KBM-7 (cell line): ENCODE measurements at regions not wholly inside any gene's neighbourhood (a gene's known extent, or its start where the extent isn't known, plus 50 kb on each side); places are given as distances from the start of the nearest gene placed in this dataset.

Source experiments
- DNase-seq: peaks from one replicate; pipeline ENCODE4 v3.0.0-alpha.2; 2015
- in situ Hi-C: fragments of 300-500 bp; cut with MboI; formaldehyde crosslinking; loops from 2 replicates; pipeline ENCODE4 v1.14.3; 2020; ENCODE audit warnings: low sequenced_read_pairs, low pct_unique_long_range_greater_than_20kb, mixed read lengths

DNA sequence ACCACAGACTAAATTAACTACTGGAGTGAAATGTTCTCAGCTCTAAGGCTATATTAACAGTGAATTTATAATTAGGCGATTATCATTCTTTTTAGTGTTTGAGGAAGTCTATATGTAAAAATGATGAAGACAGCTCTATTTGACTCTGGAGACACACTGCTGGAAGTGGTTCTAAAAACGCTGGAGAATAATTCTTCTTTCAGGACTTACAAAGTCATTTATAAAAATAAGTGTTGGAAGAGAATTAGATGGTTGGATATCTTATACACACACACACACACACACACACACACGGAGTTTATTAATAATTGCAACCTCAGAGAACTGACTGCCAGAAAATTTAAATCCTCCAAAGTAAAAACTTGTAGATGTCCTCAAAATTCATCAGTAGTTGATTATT is 1171.3 kb downstream of the EFNB2 start:
- in situ Hi-C loops, result no loop called here
- no peak for DNase-seq

DNA sequence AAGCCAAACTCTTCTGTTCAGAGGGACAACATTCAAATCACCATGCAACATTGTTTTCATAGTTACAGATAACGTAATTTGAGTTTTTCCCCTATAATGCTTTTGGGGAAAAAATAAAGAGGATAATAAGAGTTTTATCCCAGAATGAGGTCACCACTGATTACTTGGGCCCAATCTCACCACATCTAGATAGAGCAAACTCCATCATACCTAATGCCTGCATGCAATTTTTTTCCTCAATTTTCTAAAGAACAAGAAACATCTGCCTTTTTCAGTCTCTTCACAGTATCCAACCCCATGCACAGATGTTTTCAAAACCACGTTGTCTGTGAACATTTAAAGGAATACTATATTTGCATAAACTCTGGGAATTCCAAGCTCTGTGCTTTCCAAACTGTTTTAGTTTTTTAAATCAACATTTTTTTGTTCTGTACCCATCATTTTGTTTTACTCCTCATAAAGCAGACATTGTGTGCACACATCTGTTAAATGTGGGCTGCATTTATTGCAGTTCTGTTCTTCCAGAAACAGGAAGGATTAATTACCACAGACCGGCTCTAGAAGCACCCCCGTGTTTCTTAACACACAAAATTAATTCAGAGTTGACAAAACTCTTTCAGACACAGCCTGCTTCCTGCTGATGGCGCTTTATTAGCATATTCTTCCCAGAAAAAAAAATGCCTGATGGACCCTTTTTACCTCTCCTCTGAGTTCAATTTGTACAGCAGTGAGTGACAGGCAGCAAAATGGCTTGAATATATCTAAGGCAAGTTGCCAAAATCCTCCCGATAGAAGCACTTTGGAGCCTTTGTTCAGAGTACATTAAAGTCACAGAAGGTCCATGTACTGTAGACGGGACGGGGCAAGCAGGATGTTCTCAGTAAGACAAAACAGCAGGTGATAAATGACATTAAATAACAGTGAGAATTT is 1171.9 kb downstream of the EFNB2 start:
- peak; percentile 96 for DNase-seq
- in situ Hi-C loops, result no loop called here

DNA sequence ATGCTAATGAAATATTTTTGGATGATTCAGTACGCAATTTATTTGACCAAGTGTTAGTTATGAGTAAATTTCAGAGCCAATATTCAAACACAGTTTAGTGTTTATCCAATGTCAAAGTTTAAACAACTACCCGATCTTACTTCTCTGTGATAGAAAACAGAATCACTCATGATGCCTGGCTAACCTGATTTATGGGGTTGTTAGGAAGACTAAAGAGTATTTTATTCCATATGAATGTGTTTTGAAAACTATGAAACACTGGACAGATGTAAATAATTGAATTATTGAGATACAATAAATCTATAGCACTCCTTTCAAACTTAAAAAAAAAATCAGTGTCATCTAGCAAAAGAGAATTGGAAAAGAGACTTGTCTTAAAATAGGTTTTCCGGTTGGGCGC is 1181.8 kb downstream of the EFNB2 start:
- DNase-seq, result no peak
- in situ Hi-C loops, result no loop called here

DNA sequence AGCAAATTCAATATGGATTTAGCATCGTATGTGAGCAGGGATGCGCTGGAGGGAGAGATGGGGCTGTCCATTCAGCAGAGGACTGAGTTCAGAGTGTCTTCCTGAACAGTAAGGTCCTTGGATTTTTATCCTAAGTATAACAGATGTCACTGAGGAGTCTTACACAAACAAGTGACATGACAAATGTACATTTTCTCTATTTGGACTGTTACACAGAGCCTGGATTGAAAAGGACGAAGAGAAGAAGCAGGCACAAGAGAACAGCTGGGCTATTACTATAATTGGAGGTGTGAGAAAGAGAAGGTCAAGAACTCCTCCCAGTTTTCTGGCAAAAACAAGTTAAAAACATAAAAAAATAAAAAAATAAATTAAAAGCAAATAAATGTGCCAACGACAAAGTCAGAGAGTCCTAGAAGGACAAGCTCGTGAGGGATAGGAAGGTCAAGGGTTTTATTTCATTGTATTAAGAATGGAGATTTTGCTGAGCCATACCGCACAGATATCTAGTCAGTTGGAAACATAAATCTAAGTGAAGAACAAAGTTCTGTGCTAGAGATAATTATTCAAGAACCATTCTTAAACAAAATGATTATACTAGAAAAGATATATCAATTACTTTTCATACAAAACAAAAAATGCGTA is 1186.3 kb downstream of the EFNB2 start:
- in situ Hi-C loops, result no loop called here
- DNase-seq, result no peak

DNA sequence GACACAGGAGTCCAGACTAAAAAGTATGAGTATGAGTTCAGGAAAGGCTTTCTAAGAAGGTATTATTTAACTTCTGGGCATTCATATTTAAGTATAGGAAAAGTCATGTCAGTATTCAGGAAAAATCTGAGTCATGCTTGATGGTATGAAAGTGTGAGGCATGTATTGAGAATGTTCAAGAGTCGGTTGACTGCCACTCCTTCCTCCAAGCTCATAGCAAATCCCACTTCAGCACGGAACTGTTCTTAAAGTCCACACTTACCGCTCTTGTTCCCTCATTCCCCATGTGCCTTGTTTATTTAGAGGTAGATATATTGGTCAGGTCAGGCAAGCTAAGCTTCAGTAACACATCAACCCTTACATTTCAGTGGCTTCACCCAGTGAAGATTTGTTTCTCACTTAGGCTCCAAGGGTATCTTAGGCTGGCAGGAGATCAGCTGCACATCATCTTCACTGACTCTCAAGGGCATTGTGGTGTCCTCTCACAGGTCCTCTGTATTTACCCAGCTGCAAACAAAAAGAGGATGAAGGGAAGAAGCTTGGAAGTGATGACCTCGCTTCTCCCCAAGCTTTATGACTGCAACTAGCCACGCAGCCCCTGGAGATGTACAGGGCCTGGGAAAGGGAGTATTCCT is 1189.2 kb downstream of the EFNB2 start:
- no peak for DNase-seq
- in situ Hi-C loops, result no loop called here

DNA sequence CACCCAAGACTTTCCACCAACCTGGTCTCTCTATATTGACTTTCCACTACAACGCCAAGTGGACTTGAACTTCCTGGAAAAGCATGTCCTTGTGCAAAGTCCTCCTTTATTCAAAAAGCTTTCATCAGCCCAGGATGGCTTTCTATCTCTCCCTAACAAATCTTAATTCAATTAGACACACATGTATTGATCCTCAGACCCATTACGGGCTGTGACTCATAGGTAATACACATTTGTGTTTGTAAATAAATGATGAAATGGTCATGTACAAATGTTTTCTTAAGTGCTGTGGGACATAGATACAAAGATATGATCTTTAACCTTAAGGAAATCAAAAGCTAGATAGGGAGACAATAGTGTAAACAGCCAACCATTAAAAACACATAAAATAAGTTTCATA is 1189.7 kb downstream of the EFNB2 start:
- in situ Hi-C loops, result no loop called here
- DNase-seq, result no peak

DNA sequence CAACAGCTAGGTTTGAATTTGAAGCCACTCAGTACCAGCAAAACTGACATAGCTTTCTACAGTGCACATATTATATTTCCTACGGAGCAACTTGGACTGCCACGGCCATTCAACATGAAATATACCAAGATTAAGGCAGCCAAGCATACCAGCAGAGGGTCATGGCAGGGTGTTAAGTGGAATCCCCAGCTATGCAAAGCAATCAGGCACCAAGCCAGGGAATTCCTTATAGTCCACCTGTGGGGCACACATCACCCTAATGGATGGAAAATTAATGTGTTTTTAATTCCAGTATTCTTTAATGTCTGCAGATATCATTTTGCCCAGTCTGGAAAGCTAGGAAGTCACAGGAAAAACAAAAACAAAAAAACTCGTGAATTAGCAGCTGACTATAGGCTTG is 1190.3 kb downstream of the EFNB2 start:
- in situ Hi-C loops, result no loop called here
- DNase-seq, result no peak

DNA sequence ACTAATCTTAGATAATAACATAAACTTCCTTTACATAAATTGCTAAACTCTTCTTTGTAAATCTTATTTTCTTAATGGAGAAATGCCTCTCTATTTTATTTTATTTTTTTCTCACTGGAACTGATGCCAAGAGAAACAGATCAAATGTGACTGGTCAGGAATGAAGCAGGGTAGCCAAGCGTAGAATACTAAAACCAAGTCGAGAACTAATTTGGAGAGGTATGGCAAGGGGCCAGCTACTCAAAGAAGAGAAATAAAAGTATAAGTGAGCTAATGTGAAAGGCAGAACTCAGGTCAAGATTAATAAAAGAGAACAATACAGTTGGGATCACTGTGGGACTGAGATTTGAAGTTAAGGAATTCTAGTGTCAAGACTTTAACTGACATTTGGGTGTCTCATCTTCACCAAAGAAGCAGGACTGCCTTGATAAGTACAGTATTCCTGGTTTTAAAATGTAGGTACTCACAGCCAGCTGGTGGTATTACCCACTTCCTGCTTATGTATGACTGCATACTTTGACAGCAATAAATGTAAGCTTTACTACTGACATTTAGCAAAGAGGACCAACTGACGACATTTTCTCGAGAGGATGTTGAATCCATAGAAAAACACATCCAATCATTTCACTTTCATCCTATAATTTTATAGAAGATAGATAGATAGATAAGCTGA is 1192.2 kb downstream of the EFNB2 start:
- in situ Hi-C loops, result no loop called here
- DNase-seq, result peak; percentile 10

DNA sequence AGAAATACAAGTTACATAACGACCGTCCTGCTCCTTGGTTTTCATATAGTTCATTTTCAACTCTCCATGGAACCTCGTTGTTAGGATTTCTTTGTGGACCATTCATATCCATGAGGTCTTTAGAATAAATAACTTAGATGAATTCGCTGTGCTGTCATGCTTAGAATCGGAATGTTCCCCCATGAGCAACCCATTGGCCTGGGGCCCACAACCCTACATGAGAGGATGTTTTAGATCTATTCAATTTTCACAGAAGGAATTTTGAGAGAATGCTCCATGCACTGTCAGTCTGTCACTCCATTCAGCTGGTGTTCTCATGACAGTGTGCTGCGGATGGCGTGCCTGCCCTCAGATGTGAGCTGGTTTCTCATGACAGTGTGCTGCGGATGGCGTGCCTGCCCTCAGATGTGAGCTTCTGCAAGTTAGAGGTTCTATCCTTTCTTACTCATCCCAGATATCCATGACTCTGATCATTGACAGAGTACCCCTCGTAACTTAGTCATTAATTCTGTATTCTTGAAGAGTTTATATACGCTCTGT is 1193.1 kb downstream of the EFNB2 start:
- in situ Hi-C loops, result no loop called here
- DNase-seq, result no peak

DNA sequence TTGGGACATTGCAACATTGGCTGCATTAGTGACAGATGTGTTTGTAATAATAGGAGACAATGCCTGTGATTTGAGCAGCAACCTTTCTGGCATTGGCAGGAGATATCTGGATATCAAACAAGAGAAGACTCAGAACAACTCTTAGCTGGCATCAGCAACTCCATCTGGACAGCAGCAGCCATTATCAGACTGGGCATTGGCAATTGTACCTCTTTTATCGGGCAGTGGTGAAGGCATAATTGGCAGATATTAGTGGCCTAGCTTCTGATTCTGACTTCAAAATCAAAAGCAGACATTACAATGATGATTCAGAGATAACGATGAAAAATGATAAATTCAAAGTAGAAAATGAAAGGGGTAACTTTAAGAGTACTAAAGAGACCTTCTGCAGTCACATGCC is 1193.7 kb downstream of the EFNB2 start:
- in situ Hi-C loops, result no loop called here
- no peak for DNase-seq

DNA sequence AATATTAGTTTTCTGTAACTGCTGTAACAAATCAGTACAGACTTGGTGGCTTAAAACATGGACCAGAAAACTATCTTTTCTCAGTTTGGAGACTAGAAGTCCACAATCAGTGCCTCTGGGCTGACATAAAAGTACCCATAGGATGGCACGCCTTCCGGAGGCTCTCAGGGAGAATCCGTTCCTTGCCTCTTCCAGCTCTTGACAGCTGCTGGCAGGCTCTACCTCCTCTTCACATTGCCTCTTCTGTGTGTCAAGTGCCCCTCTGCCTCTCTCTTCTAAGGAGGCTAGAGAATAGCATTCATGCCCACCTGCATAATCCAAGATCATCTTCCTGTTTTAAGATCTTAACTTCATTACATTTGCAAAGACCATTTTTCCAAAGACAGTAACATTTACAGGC is 1194.2 kb downstream of the EFNB2 start:
- in situ Hi-C loops, result no loop called here
- no peak for DNase-seq

DNA sequence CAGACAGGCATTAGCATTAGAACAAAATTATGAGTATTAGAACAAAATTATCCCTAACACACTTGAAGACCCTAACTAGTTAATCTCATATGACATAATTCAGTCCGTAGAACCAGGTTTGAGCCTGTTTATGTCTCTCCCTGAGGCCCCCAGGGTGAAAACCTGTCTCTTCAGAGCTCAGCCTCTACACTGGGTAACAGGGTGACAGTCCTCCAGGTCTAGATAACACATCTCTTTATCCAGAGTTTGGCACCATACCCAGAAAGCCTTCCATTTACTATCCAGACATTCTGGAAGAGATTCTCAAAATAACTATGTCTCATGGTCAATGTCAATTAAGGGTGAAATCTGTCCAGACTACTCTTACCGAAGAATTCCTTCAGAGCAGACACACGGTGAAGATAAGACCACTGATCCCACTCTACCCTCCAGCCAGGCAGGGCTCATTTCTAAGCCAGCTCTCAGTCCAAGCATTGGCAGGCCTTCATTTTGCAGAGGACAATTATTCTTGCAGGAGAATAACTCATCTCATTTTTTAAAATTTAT is 1195.3 kb downstream of the EFNB2 start:
- in situ Hi-C loops, result no loop called here
- DNase-seq, result no peak

DNA sequence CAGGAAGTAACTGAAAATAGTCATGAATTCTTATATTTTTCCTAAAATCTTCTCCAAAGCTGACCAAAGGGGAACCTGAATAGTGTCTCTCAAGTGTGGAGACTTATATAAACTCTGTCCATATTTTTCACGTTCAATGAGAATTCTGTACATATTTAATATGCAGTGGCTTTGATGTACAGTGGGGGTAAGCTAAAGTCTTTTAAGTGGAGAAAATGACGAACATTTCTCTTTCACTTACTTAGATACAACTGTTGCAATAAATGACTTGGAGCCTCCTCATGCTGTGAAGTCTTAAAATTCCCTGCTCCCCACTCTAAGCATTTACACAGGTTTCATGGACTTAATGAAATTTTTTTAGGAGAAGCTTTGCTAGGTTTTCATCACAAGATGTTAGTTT is 1196.7 kb downstream of the EFNB2 start:
- in situ Hi-C loops, result no loop called here
- DNase-seq, result no peak

DNA sequence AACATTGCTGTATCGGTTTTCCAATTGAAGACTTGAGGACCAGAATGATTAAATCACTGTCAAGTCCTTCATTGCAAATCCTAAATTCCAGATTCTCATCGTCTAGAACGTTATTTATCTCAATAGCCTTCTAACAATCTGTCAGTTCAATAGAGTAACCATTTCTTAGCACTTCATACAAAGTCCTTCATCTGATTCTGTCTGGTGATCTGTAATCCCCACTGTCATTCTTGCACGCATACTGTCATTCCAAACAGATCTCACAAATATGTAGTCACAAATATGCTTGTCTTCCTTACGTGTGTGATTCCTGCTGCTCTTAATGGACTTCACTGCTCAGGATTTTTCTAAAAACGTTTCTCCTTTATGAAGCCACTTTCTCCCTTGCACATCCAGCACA is 1197.5 kb downstream of the EFNB2 start:
- in situ Hi-C loops, result no loop called here

DNA sequence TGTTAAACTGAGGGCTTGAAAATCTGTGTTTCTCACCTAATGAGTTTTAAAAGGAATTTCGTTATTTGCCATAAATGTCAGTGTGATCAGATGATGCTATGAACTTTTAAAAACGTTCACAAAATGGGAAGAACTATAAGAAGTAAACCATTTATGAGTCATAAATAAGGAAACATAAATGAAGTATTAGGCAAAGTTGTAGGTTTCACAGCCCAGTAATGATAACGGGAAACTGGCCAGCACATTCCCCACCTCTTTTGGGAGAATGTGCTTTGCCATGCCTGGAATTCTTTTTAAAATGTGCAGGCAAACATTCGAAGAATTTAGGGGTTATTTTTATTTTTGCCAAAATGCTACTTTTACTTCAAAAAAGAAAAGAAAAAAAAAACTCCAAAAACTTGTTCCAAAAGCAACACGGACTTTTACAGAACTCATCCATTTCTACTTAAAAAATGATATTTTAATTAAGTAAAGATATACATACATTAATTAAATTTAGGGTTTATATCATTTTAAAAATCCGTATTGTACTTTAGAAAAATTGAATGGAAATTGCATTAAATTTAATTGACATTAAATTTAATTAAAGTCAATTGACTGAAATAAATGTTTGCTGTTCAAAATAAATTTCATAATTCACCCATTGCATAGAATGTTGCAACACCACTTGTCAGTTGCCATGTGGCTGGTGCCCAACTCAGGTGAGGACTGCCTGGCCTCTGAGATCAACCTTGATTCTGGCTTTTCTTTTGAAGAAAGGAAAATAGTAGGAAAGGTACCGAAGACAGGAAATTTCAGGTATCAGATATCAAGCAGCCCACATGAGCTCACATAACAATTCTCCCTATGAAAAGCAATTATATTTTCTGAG is 1198.5 kb downstream of the EFNB2 start:
- DNase-seq, result no peak
- in situ Hi-C loops, result no loop called here

More for the DNA sequence above, 1197.5 kb downstream of the EFNB2 start:
- DNase-seq, result no peak

DNA sequence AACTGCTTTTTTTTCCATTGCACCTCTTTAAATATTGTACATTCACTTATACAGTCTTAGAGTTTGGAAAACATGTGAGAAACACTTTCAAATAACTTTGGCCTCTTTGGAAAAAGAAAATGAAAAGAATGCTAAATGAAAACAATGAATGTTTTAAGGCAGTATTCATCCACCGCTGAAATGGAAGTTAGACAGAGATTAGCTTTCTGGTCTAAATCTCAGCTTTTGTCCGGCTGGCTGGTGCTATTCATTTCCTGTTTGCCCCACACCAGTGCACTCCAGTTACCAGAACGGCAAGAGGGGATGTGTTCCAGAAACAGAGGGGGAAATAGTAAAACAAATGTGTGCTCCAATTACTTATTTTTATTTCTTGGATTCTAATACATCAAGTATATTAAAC is 1201.3 kb downstream of the EFNB2 start:
- in situ Hi-C loops, result no loop called here
- no peak for DNase-seq

DNA sequence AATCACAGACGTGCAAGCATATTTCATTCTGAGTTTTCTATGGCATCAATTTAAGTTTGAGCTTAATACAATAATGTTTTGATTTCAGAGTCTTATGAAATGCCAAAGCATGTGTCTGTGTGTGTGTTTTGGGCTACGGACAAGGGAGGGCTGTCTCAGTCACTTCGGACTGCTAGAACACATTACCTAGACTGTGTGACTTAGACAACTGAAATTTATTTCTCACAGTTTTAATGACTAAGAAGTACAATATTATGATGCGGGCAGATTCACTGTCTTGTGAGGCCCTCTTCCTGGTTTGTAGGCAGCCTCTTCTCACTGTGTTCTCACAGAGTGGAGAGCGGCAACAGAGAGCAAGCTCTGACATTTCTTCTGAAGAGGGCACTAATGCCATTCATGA is 1202.0 kb downstream of the EFNB2 start:
- in situ Hi-C loops, result no loop called here
- no peak for DNase-seq

DNA sequence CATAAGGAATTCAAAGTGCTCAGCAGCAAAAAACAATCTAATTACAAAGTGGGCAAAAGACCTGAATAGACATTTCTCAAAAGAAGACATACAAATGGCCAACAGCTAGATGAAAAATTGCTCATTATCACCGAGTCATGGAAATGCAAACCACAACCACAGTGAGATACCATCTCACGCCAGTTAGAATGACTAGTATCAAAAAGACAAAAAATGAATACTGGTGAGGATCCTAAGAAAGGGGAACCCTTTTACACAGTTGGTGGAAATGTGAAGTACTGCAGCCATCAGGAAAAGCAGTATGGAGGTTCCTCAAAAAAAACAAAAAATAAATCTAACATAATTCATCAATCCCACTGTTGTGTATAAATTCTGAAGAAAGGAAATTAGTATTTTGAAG is 1206.1 kb downstream of the EFNB2 start:
- in situ Hi-C loops, result no loop called here
- peak; percentile 75 for DNase-seq
